Stimulated activated CD4-positive, alpha-beta T cell treated with anti-CD3 and anti-CD28 coated beads, Interleukin-15, amount 100 ng/mL, for 24 hours (primary cell): ENCODE measurements at regions not wholly inside any gene's neighbourhood (a gene's known extent, or its start where the extent isn't known, plus 50 kb on each side); places are given as distances from the start of the nearest gene placed in this dataset.
"Not testable (repeated sequence)": the region's sequence is repeated elsewhere in the genome, so short reads cannot be mapped to it uniquely, and the experiment has no call there.

Experiments
- DNase-seq: peaks from one replicate; pipeline ENCODE4 v3.0.0-alpha.2; 2020

- DNase-seq, result no peak
Measured at GRCh38 chrX:123036401-123036800, 147.7 kb upstream of the GRIA3 start.

GRCh38 chrX:123049071-123049625 is 134.9 kb upstream of the GRIA3 start:
- DNase-seq, result no peak

GRCh38 chrX:123060986-123061385 is 123.1 kb upstream of the GRIA3 start:
- no peak for DNase-seq

GRCh38 chrX:123064053-123064452 is 120.0 kb upstream of the GRIA3 start:
- no peak for DNase-seq

GRCh38 chrX:123072686-123073385 is 111.2 kb upstream of the GRIA3 start:
- DNase-seq, result no peak

GRCh38 chrX:123075947-123076561 is 108.0 kb upstream of the GRIA3 start:
- no peak for DNase-seq

GRCh38 chrX:123077631-123078030 is 106.4 kb upstream of the GRIA3 start:
- no peak for DNase-seq

GRCh38 chrX:123080065-123080464 is 104.0 kb upstream of the GRIA3 start:
- no peak for DNase-seq

- DNase-seq, result no peak
Measured at GRCh38 chrX:123081776-123082175, 102.3 kb upstream of the GRIA3 start.

GRCh38 chrX:123083924-123084323 is 100.2 kb upstream of the GRIA3 start:
- DNase-seq, result no peak

- DNase-seq, result no peak
Measured at GRCh38 chrX:123084797-123085196, 99.3 kb upstream of the GRIA3 start.

GRCh38 chrX:123085311-123085940 is 98.7 kb upstream of the GRIA3 start:
- DNase-seq, result no peak

GRCh38 chrX:123086768-123087167 is 97.3 kb upstream of the GRIA3 start:
- DNase-seq, result no peak

- DNase-seq, result no peak
Measured at GRCh38 chrX:123087326-123087725, 96.8 kb upstream of the GRIA3 start.

- DNase-seq, result no peak
Measured at GRCh38 chrX:123088331-123088730, 95.7 kb upstream of the GRIA3 start.

- no peak for DNase-seq
Measured at GRCh38 chrX:123088930-123089329, 95.1 kb upstream of the GRIA3 start.

GRCh38 chrX:123093792-123094191 is 90.3 kb upstream of the GRIA3 start:
- no peak for DNase-seq

- DNase-seq, result no peak
Measured at GRCh38 chrX:123108513-123109427, 75.3 kb upstream of the GRIA3 start.

GRCh38 chrX:123121241-123121640 is 62.8 kb upstream of the GRIA3 start:
- no peak for DNase-seq

- DNase-seq, result not testable (repeated sequence)
Measured at GRCh38 chrX:123129805-123130204, 54.3 kb upstream of the GRIA3 start.
